ENCODE measurements at regions not wholly inside any gene's neighbourhood (a gene's known extent, or its start where the extent isn't known, plus 50 kb on each side); places are given as distances from the start of the nearest gene placed in this dataset.
A peak's percentile ranks its signal among the peaks of the same experiment; 100 is the strongest.

GRCh38 chr18:57915865-57916582 lies 112.9 kb upstream of the ATP8B1 start:
- TF ChIP-seq, protein P1, sequence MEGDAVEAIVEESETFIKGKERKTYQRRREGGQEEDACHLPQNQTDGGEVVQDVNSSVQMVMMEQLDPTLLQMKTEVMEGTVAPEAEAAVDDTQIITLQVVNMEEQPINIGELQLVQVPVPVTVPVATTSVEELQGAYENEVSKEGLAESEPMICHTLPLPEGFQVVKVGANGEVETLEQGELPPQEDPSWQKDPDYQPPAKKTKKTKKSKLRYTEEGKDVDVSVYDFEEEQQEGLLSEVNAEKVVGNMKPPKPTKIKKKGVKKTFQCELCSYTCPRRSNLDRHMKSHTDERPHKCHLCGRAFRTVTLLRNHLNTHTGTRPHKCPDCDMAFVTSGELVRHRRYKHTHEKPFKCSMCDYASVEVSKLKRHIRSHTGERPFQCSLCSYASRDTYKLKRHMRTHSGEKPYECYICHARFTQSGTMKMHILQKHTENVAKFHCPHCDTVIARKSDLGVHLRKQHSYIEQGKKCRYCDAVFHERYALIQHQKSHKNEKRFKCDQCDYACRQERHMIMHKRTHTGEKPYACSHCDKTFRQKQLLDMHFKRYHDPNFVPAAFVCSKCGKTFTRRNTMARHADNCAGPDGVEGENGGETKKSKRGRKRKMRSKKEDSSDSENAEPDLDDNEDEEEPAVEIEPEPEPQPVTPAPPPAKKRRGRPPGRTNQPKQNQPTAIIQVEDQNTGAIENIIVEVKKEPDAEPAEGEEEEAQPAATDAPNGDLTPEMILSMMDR (IDR thresholded peaks at IDR 0.05), result no peak
- TF ChIP-seq ELF1 (IDR thresholded peaks at IDR 0.05) (no peak), EP300 (IDR thresholded peaks at IDR 0.05; ENCODE audit: borderline replicate concordance in 1 of 2, low read depth in 1 of 2, low read length in 1 of 2) (peak in 1 of 2 experiments; percentile 48; a peak in 1 of 4 replicates), REST (IDR thresholded peaks at IDR 0.05; ENCODE audit: low read depth, low read length) (no peak), IRF3 (IDR thresholded peaks at IDR 0.05; ENCODE audit: low read depth, low read length) (no peak), SMC3 (IDR thresholded peaks at IDR 0.05; ENCODE audit: low read depth, low read length) (no peak), RCOR1 (IDR thresholded peaks at IDR 0.05; ENCODE audit: low read length) (no peak), MAX (IDR thresholded peaks at IDR 0.05; ENCODE audit: low read depth) (no peak), EZH2phosphoT487 (IDR thresholded peaks at IDR 0.05; ENCODE audit: borderline replicate concordance, low read depth) (no peak), SIN3A (IDR thresholded peaks at IDR 0.05; ENCODE audit: borderline replicate concordance, low read depth, low read length) (no peak), POLR2AphosphoS5 (IDR thresholded peaks at IDR 0.05; ENCODE audit: low read depth, low read length) (no peak)
